Prostate gland (tissue), 2 donors: ENCODE measurements at regions not wholly inside any gene's neighbourhood (a gene's known extent, or its start where the extent isn't known, plus 50 kb on each side); places are given as distances from the start of the nearest gene placed in this dataset.
"Not testable (repeated sequence)": the region's sequence is repeated elsewhere in the genome, so short reads cannot be mapped to it uniquely, and the experiment has no call there.

Experiments used
- DNase-seq: peaks from one replicate; pipeline ENCODE4 v3.0.0-alpha.2; 2019; ENCODE audit warnings: low spot score
- H3K27ac ChIP-seq, 2 donors: fragments of 200-600 bp; sonication (generic); 2 replicates each; pipeline ENCODE4 v1.5.1; 2017 to 2019
- H3K27me3 ChIP-seq: fragments of 200-600 bp; sonication (generic); replicated peaks from 2 replicates; pipeline ENCODE4 v1.5.1; 2019; ENCODE audit not compliant: insufficient read depth
- H3K36me3 ChIP-seq, 2 donors: fragments of 200-600 bp; sonication (generic); 1 replicate in 1 of 2; 2 replicates in 1 of 2; pipeline versions ENCODE4 v1.5.1 to v1.8.1; 2017 to 2019
- H3K4me1 ChIP-seq: fragments of 200-600 bp; sonication (generic); replicated peaks from 2 replicates; pipeline ENCODE4 v1.5.1; 2019
- H3K4me3 ChIP-seq, 2 donors: fragments of 200-600 bp; sonication (generic); 2 replicates each; pipeline ENCODE4 v1.5.1; 2017 to 2019
- H3K9me3 ChIP-seq: fragments of 200-600 bp; sonication (generic); 2 replicates; pipeline ENCODE4 v1.5.1; 2017
- POLR2A ChIP-seq: fragments of 450-650 bp; IDR thresholded peaks from one replicate; pipeline ENCODE4 v1.6.1; 2016; ENCODE audit warnings: antibody characterized with exemption, mild to moderate bottlenecking
- POLR2AphosphoS5 ChIP-seq: sonication (generic); formaldehyde crosslinking; IDR thresholded peaks from one replicate; pipeline ENCODE4 v1.6.1; 2017; ENCODE audit warnings: antibody characterized with exemption
- WGBS: methylation state at CpG from one replicate; pipeline ENCODE4 v1.1.5; 2018; 5-methylcytosine and 5-hydroxymethylcytosine counted together
- intact Hi-C: fragments of 100-400 bp; cut with DNase I; formaldehyde crosslinking; loops from one replicate; pipeline ENCODE4 v1.14.2; 2022
- TF ChIP-seq, protein P1 (sequence below), 4 experiments: fragments of 200-600 bp in 2 of 4; fragments of 450-650 bp in 2 of 4; sonication (generic) in 2 of 4; IDR thresholded peaks; 1 replicate in 3 of 4; 2 replicates in 1 of 4; pipeline ENCODE4 v1.5.1; 2016 to 2019; ENCODE audit warnings: antibody characterized with exemption in 4 of 4, mild to moderate bottlenecking in 2 of 4, moderate library complexity in 2 of 4

DNA sequence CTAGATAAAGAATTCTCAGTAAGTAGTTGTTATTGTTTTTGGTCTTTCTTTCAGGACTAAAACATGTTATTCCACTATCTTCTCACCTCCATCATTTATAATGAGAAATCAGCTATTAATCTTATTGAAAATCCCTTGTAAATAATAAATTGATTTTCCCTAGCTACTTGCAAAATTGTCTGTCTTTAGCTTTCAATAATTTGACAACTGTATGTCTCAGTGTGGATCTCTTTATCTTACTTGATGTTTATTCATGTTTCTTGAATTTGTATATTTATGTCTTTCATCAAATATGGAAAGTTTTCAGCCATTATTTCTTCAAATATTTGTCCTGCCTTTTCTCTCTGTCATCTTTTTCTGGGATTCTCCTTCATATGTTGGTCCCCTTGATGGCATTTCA, 117.1 kb upstream of the ANTXRL start:
- H3K27me3 ChIP-seq: no peaks in the 10 kb centered on the region
- no peak overlapping the region for H3K27ac ChIP-seq
- TF ChIP-seq, protein P1, sequence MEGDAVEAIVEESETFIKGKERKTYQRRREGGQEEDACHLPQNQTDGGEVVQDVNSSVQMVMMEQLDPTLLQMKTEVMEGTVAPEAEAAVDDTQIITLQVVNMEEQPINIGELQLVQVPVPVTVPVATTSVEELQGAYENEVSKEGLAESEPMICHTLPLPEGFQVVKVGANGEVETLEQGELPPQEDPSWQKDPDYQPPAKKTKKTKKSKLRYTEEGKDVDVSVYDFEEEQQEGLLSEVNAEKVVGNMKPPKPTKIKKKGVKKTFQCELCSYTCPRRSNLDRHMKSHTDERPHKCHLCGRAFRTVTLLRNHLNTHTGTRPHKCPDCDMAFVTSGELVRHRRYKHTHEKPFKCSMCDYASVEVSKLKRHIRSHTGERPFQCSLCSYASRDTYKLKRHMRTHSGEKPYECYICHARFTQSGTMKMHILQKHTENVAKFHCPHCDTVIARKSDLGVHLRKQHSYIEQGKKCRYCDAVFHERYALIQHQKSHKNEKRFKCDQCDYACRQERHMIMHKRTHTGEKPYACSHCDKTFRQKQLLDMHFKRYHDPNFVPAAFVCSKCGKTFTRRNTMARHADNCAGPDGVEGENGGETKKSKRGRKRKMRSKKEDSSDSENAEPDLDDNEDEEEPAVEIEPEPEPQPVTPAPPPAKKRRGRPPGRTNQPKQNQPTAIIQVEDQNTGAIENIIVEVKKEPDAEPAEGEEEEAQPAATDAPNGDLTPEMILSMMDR (IDR thresholded peaks at IDR 0.05): no peak
- no peak for TF ChIP-seq POLR2AphosphoS5
- no peak for TF ChIP-seq POLR2A
- no peaks in the 10 kb centered on the region for H3K9me3 ChIP-seq
- H3K36me3 ChIP-seq: no peaks in the 10 kb centered on the region
- H3K4me3 ChIP-seq: no peak overlapping the region
- H3K4me1 ChIP-seq: no peaks in the 10 kb centered on the region
- no peak for DNase-seq
- intact Hi-C loops: no loop called here

DNA sequence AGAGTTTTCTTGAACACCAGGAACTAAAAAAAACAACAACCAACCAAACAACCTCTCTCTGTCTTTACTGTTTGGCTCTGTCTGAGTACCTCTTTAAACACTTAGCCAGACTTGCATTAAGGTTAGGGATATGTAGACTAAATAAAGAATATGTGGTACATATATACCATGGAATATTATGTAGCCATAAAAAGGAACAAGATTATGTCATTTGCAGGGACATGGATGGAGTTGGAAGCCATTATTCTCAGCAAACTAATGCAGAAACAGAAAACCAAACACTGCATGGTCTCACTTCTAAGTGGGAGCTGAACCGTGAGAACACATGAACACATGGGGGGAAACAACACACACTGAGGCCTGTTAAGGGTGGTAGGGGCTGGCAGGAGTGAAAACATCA, 116.0 kb upstream of the ANTXRL start:
- DNase-seq: no peak
- WGBS: 100% methylated on average over 1 of the region's 1 CpG
- TF ChIP-seq POLR2A (no peak), POLR2AphosphoS5 (no peak)
- TF ChIP-seq, protein P1 (IDR thresholded peaks at IDR 0.05): no peak
- H3K36me3 ChIP-seq: no peaks in the 10 kb centered on the region
- no peaks in the 10 kb centered on the region for H3K9me3 ChIP-seq
- H3K4me3 ChIP-seq: no peak overlapping the region
- intact Hi-C loops: no loop called here
- H3K27ac ChIP-seq: no peak overlapping the region
- H3K4me1 ChIP-seq: no peaks in the 10 kb centered on the region
- H3K27me3 ChIP-seq: no peaks in the 10 kb centered on the region

DNA sequence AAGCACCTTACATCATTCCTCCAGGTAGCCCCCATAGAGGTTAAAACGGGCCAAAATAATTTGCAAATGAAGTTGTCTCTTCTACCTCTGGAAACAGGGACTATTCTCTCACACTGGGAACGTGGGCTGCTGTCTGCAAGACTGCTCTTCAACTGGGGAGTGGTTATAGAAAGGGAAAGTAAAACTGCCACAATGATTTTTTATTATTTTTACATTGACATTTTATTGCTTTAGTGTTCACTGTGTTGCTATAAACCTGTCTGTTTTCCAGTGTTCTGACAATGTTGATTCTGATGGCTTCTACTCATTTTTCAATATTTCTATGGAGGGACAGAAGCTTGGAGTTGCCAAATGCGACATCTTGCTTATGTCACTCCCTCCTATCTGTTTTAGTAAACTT, 115.1 kb upstream of the ANTXRL start:
- no peaks in the 10 kb centered on the region for H3K4me1 ChIP-seq
- H3K27me3 ChIP-seq: no peaks in the 10 kb centered on the region
- H3K27ac ChIP-seq: peak overlapping the region in 1 of 2 donors; percentile 14
- H3K4me3 ChIP-seq: no peak overlapping the region
- intact Hi-C loops: no loop called here
- H3K9me3 ChIP-seq: no peaks in the 10 kb centered on the region
- 39% methylated on average over 3 of the region's 3 CpGs for WGBS
- TF ChIP-seq, protein P1 (IDR thresholded peaks at IDR 0.05): no peak
- no peak for TF ChIP-seq POLR2A
- no peak for TF ChIP-seq POLR2AphosphoS5
- no peaks in the 10 kb centered on the region for H3K36me3 ChIP-seq
- no peak for DNase-seq

DNA sequence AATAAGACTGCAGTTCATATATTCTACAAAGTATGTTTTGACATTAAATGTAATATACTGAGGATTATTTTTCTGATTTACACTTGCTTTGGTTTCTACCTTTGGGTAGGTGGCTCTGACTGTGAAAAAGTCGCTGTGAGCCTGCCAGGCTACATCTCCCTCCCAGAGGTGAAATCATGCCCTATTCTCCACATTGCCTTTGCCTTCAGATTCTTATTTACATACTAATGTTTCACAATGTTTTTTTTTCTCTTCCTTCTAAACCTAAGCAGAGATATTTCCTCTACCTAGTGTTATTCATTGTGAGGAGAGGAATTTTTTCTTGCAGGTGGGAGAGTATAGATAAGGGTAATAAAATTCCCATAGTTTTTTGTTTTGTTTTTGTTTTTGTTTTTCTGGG, 111.5 kb upstream of the ANTXRL start:
- Histone ChIP-seq H3K27ac (no peak overlapping the region), H3K9me3 (no peaks in the 10 kb centered on the region), H3K27me3 (no peaks in the 10 kb centered on the region), H3K4me3 (no peak overlapping the region), H3K4me1 (no peaks in the 10 kb centered on the region), H3K36me3 (no peaks in the 10 kb centered on the region)
- DNase-seq: no peak
- 40% methylated on average over 1 of the region's 1 CpG for WGBS
- intact Hi-C loops: no loop called here
- TF ChIP-seq POLR2A: no peak
- TF ChIP-seq, protein P1 (IDR thresholded peaks at IDR 0.05): no peak
- TF ChIP-seq POLR2AphosphoS5: no peak

DNA sequence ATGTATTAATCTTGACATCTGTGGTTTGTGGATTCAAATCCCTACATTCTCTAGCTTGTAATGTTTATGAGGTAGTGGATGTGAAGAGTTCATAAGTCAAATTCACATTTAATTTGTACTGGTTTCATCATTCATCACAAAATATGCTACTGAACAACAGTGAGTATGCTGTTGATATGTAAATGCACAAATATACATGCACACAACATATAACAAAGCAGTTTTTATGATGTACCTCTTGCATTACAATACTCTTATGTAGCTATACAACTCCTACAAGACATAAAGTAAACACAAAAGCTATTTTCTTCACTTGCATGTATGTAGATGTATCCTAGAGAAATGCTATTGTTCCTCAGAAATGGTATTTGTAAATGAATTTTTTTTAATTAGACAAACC, 111.0 kb upstream of the ANTXRL start:
- no peaks in the 10 kb centered on the region for H3K36me3 ChIP-seq
- no peaks in the 10 kb centered on the region for H3K9me3 ChIP-seq
- TF ChIP-seq POLR2A: no peak
- TF ChIP-seq POLR2AphosphoS5: no peak
- TF ChIP-seq, protein P1 (IDR thresholded peaks at IDR 0.05): no peak
- no peaks in the 10 kb centered on the region for H3K27me3 ChIP-seq
- no peak for DNase-seq
- intact Hi-C loops: no loop called here
- no peaks in the 10 kb centered on the region for H3K4me1 ChIP-seq
- no peak overlapping the region for H3K27ac ChIP-seq
- H3K4me3 ChIP-seq: no peak overlapping the region

DNA sequence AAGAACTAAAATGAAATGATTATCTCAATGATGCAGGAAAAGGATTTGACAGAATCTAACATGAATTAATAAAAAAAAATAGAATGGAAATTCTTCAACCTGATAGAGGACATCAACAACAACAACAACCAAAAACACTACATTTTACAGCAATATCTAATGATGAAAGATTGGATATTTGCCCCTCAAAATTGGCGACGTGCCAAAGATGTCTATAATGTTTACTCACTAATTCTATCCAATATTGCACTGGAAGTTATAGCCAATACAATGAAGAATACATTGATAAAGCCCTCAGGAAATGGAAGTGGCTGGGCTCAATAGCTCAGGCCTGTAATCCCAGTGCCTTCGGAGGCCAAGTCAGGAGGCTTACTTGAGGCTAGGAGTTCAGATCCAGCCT, 99.4 kb upstream of the ANTXRL start:
- H3K27ac ChIP-seq, H3K27me3 ChIP-seq, H3K4me1 ChIP-seq, intact Hi-C loops, DNase-seq, H3K36me3 ChIP-seq, H3K4me3 ChIP-seq, H3K9me3 ChIP-seq: not testable (repeated sequence)
- 85% methylated on average over 3 of the region's 3 CpGs for WGBS
